ENCODE measurements at regions not wholly inside any gene's neighbourhood (a gene's known extent, or its start where the extent isn't known, plus 50 kb on each side); places are given as distances from the start of the nearest gene placed in this dataset.
A peak's percentile ranks its signal among the peaks of the same experiment; 100 is the strongest.

DNA sequence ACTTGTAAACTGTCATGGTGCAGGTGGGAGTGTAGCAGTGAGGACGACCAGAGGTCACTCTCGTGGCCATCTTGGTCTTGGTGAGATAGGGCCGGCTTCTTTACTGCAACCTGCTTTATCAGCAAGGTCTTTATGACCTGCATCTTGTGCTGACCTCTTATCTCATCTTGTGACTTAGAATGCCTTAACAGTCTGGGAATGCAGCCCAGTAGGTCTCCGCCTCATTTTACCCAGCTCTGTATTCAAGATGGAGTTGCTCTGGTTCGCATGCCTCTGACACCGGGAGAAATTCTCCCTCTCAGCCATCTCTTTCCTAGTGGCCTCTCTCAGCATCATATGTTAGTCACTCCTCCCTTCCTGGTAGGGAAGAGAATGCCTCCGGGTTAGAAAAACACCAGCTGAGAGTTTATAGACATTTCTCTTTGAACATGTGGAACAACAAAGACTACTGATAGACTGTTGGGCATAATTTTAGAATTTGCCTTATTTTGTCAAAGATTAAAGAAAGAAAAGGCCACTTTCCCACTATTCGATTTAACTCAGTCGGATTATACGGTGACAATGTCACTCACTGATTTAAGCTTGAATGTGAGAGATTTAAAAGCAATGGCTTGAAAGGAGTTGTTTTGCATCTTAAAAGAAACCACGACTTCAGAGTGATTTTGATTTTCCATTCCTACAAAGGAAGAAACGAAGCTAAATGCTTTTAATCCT lies 67.9 kb upstream of the SNX9 start:
- DNase-seq, result no peak
- H3K4me1 ChIP-seq (ENCODE audit: low read depth), result peaks cover 4% of the 10 kb centered on the region
- no peak overlapping the region for H3K4me3 ChIP-seq
- no peak for ATAC-seq
- intact Hi-C loops (cut with DNase I, micrococcal nuclease), result loop anchor here in 1 of 2 donors (10.0 kb wide), 1 partner anchor 120 kb away; no protein-coding TSS in a partner anchor
- no peaks in the 10 kb centered on the region for H3K36me3 ChIP-seq (ENCODE audit: low read depth)
- TF ChIP-seq CTCF (IDR thresholded peaks at IDR 0.05), result no peak
- no peaks in the 10 kb centered on the region for H3K9me3 ChIP-seq

DNA sequence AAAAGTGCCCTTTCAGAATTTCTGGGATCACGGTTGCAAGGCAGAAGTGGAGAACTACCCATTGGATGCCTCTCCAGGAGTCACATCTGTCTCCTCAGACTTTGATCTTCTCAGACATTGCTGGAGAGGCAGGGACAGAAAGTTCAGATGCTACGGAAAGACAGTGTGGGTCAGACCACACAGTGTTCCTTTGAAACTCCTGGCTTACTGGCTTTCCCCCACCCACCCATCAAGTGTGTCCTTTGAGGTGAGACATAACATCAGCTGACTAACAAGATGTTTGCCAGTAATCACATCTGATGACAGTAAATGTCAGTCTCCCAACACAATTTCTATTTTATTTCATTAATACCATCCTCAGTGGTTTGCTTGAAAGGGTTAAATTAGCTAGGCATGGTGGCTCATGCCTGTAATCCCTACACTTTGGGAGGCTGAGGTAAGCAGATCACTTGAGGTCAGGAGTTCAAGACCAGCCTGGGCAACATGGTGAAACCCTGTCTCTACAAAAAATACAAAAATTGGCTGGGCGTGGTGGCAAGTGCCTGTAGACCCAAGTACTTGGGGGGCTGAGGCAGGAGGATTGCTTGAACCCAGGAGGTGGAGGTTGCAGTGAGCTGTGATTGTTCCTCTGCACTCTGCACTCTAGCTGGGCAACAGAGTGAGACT lies 67.2 kb upstream of the SNX9 start:
- no peak for ATAC-seq
- TF ChIP-seq CTCF (IDR thresholded peaks at IDR 0.05), result no peak
- peaks cover 4% of the 10 kb centered on the region for H3K4me1 ChIP-seq (ENCODE audit: low read depth)
- DNase-seq, result no peak
- no peaks in the 10 kb centered on the region for H3K9me3 ChIP-seq
- H3K4me3 ChIP-seq, result no peak overlapping the region
- intact Hi-C loops (cut with DNase I, micrococcal nuclease), result loop anchor here in 1 of 2 donors (10.0 kb wide), 1 partner anchor 119 kb away; no protein-coding TSS in a partner anchor
- no peaks in the 10 kb centered on the region for H3K36me3 ChIP-seq (ENCODE audit: low read depth)

- intact Hi-C loops (cut with DNase I, micrococcal nuclease), result loop anchor here in 1 of 2 donors (10.0 kb wide), 1 partner anchor 118 kb away; no protein-coding TSS in a partner anchor
Measured at GRCh38 chr6:157756708-157757429, 66.2 kb upstream of the SNX9 start.

DNA sequence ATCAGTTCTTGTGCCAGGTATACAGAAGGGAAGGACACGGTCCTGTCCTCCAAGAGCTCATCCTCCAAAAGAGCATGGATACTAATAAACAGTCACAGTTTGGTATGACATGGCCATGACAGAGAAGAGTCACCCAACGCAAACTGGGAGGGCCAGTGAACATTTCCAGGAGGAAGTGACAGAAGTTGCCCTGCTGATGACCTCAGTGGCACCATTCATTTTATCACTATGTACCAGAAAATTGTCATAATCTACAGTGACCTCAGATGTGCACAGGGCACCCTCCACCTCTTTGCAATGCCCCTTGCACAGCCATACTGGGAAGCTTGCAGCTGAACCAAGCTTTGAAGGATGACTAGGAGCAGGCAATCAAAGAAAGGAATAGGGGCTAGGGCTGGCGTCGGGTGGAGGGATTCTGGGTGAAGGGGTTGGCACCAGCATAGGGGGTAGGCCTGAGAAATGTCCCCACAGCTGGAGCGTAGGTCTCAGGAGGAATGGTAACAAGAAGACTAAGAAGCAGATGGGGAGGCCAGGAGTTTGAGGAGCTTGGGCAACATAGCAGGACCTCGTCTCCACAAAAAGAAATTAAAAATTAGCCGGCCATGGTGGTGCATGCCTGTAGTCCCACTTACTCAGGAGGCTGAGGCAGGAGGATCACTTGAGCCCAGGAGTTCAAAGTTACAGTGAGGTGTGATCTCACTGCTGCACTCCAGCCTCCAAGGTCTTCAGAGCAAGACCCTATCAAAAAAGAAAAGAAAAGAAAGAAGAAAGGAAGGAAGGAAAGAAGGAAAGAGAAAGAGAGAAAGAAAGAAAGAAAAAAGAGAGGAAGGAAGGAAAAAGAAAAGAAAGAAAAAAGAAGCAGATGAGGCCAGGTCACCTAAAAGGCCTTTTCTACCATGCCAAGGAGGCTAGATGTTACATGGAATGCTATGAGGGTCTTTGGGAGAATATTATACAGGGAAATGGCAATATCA lies 65.3 kb upstream of the SNX9 start:
- no peaks in the 10 kb centered on the region for H3K9me3 ChIP-seq
- intact Hi-C loops (cut with DNase I, micrococcal nuclease), result loop anchor here in 1 of 2 donors (10.0 kb wide), 1 partner anchor 117 kb away; no protein-coding TSS in a partner anchor
- no peak for DNase-seq
- no peaks in the 10 kb centered on the region for H3K36me3 ChIP-seq (ENCODE audit: low read depth)
- peaks cover 6% of the 10 kb centered on the region for H3K4me1 ChIP-seq (ENCODE audit: low read depth)
- TF ChIP-seq CTCF (IDR thresholded peaks at IDR 0.05), result no peak
- ATAC-seq, result peak; percentile 40
- no peak overlapping the region for H3K4me3 ChIP-seq

More at GRCh38 chr6:157756708-157757429, 66.2 kb upstream of the SNX9 start:
- DNase-seq (peak; percentile 86 to 96 (median 87)), ATAC-seq (peak; percentile 90)
- peaks cover 4% of the 10 kb centered on the region for H3K4me1 ChIP-seq (ENCODE audit: low read depth)
- peak; percentile 63 for TF ChIP-seq CTCF (IDR thresholded peaks at IDR 0.05)
- no peaks in the 10 kb centered on the region for H3K36me3 ChIP-seq (ENCODE audit: low read depth)
- no peak overlapping the region for H3K4me3 ChIP-seq
- no peaks in the 10 kb centered on the region for H3K9me3 ChIP-seq

Measured in mucosa of descending colon (tissue), 3 donors.